HG02840 (cell line): ENCODE measurements at regions not wholly inside any gene's neighbourhood (a gene's known extent, or its start where the extent isn't known, plus 50 kb on each side); places are given as distances from the start of the nearest gene placed in this dataset.

Experiments used
- ATAC-seq: cut with Tn5 transposase; IDR thresholded peaks from one replicate; pipeline ENCODE4 v1.9.1; 2021; ENCODE audit warnings: mild to moderate bottlenecking, moderate library complexity, moderate number of reproducible peaks; ENCODE audit not compliant: unreplicated experiment, low FRiP score

DNA sequence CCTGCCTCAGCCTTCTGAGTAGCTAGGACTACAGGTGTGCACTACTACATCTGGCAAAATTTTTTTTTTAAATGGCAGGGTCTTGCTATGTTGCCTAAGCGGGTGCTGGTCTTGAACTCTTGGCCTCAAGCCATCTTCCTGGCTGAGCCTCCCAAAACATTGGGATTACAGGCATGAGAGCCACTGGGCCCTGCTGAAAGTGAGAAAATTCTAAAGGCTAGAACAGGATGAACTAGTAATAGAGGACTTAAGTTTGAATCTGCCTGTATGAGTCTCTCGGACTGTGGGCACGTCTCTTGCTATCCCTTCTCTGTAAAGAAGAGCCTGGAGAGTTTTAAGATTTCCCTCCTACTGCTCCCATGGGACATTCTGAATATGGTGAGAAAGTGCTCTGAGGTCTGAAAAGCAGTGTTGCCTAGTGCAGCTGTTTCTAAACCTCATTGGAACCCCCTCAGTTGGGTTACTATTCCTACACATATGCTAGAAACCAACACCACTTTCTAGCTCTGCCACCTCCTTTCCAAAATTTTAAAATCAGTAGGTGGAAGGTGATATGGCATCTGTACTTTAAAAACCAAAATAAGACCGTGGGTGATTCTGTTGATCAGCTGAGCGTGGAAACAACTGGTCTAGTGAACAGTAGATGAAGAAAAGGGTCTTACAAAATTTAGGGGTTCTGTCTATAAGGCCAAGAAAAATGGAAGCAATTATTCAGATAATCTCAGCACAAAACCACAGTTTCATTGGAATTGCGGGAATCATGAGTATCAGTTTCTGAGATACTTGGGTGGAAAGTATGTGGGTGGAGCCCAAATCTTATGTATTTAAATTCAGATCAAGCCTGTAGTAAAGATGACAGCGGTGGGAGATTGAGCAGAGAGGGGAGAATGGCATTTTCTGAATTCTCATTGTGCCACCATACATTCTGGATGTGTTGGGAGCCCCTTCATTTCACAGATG is 259.8 kb upstream of the CXCR4 start:
- ATAC-seq = no peak

DNA sequence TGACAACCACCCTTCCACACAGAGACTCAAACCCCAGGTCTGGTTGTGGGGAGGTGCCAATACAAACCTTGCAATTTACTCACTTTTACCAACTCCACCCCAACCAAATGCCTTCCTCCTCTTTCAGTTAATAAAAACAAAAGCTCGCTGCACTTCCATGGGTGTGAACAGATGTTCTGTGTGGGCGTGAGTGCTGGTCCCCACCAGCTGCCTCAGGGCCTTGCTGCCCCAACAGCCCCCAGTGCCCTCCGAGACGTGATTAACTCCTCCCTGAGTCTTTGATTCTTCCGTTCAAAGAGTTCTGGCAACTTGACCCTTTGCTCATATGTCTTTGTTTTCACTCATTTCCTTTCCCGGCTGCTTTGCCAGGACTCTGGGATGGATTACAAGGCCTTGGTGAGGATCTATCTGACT is 258.9 kb upstream of the CXCR4 start:
- ATAC-seq = no peak

DNA sequence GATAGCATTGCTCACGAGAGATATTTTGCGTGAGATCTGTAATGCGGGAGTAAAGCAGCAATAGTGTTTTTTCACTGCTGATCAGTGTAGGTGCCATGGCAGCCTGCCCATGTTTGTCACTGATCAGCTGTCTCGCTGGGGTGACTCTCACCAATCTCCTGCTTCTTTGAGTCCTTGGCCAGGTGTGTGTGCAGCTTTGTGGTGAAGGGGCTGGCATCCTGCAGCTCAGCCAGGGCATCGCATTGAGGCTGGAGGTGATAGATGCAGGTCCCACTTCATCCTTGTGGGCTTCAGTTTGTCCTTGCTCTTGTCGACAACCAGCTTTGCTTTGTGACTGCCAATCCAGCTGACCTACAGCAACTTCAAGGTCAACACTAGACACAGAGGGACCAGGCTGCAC is 258.3 kb upstream of the CXCR4 start:
- no peak for ATAC-seq

GRCh38 chr2:136375017-136375901 is 257.3 kb upstream of the CXCR4 start:
- ATAC-seq = no peak

- no peak for ATAC-seq
Observed at GRCh38 chr2:136373841-136374240, 255.9 kb upstream of the CXCR4 start.

- ATAC-seq = no peak
Observed at GRCh38 chr2:136373029-136373428, 255.1 kb upstream of the CXCR4 start.

DNA sequence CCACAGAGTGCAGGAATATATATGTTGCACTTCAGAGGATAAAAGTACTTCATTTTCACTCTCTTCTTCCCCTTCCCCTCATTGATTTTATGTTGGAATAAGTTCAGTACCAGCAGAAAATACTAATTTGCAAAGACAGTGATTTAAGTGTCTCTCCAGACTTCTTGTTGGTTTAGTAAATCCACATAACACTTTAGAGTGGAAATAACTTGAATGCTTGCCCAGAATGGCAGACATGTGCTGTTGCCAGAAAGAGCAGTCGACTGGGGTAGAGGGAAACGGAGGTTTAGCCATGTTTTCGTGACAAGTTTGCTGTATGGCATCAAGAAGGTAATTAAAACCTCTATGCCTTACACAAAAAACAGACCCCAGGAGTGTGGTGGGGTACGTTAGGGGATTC is 246.0 kb upstream of the CXCR4 start:
- ATAC-seq = no peak

GRCh38 chr2:136363470-136363869 is 245.5 kb upstream of the CXCR4 start:
- ATAC-seq = no peak

- ATAC-seq = peak; percentile 85
Observed at GRCh38 chr2:136362676-136363390, 244.9 kb upstream of the CXCR4 start.

DNA sequence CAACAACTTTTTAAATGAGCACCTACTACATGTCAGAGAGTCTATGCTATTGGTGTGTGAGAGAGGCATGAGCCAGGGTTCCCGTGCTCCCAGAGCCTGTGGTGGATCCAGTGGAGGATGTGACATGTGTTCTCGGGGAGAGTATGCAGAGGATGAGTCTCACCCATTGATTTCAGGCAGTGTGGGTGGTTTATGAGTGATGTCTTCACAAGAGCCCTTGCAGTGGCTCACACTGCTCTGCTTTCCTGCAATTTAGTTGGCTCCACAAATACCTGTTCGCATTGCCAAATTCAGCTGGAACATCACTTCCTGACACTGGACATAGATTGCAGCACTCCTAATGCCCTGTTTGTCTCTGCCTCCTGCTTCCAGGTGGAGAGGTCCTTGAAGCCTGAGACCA is 243.6 kb upstream of the CXCR4 start:
- no peak for ATAC-seq

- ATAC-seq = no peak
Observed at GRCh38 chr2:136360790-136361189, 242.8 kb upstream of the CXCR4 start.

DNA sequence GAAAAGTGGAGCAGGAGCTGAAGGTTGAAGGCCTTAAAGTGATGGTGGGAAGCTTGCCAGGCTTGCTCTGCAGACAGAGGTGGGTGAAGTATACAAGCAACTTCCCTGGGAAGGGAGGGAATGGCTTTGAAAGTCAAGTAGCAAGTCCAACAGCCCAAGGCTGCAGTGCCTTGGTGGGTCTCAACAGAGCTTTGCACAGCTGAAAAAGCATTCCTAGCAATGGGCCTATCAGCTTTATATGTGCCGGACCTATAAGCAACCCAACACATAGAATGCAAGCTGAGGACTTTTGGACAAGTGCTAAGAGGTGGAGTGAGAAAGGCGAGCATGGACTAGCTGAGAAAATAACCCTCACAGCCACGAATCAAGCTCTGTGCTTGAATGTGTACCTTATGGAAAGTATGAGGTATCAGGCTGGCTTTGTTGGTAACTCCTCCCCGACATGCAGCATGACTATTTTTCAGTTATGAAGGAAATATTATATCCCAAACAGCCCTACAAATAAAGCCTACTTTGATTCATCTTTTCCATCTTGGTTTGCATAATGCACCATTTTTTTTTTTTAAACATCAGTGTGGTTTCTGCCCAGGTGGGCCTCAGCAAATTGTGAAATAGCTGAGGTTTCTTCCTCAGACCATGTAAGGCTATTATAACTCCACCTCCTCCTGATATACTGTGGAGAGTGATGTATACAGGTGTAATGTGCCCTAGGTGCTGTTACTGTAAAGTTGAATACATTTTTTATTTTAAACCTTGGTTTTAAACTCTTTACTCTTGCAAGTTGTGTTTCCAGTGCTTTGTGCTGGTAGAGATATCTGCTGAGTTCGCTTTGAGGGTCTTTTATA is 241.4 kb upstream of the CXCR4 start:
- no peak for ATAC-seq

GRCh38 chr2:136358576-136358975 is 240.6 kb upstream of the CXCR4 start:
- ATAC-seq = no peak

- ATAC-seq = no peak
Observed at GRCh38 chr2:136357007-136357380, 239.0 kb upstream of the CXCR4 start.

- no peak for ATAC-seq
Observed at GRCh38 chr2:136356125-136357006, 238.4 kb upstream of the CXCR4 start.

DNA sequence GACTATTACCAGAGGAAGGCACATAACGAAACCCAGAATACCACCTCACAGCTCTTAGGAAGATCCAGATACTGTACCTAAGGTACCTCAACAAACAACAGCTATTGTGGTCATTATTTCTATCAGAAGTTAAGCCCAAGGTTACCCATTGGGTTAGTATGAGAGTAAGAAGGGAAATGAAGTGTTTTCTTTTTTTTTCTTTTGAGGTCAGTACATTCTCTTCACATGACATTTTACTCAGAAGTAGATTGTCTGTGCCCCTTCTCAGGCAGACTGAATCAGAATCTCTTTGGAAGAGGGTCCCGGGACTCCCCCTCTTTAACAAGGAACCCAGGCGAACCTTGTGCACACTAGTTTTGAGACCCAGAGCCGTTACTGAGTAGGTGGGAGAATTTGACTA is 233.7 kb upstream of the CXCR4 start:
- ATAC-seq = no peak

- no peak for ATAC-seq
Observed at GRCh38 chr2:136347981-136348380, 230.0 kb upstream of the CXCR4 start.

DNA sequence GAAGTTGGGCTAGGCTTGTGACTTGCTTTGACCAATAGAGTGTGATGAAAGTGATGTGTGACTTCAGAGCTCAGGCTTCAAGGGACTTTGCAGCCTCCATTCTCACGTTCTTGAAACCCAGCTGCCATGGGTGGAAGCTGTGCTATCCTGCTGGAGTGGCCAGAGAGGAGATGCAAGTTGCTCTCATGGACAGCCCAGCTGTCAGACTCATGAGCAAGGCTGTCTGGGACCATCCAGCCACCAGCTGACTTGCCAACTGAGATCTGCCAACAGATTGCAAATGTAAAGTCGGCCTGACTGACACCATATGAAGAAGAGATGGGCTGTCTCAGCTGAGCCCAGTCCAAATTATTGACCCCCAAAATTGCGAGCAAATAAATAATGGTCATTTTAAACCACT is 226.4 kb upstream of the CXCR4 start:
- no peak for ATAC-seq

GRCh38 chr2:136342138-136342537 is 224.2 kb upstream of the CXCR4 start:
- no peak for ATAC-seq
